ENCODE measurements at regions not wholly inside any gene's neighbourhood (a gene's known extent, or its start where the extent isn't known, plus 50 kb on each side); places are given as distances from the start of the nearest gene placed in this dataset.
A peak's percentile ranks its signal among the peaks of the same experiment; 100 is the strongest.

DNA sequence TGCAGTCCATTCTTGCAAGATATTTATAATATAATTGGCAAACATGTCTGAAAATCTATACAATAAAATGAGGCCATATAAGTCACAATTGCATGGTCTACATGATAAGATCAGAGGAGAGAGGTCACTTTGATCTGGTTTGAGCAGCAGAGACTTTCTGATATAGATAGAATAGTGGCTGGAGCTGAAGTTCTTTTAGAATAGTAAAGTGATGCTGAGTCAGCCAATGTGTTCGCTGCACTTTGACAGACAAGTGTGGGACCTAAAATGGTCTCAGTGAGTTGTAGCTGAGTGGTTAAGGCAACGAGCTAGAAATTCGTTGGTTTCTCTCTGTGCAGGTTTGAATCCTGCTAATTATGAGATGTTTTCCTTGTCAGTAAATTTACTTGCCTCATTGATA is 257.0 kb upstream of the C11orf87 start:
- no peak for DNase-seq (ENCODE audit: low spot score)

DNA sequence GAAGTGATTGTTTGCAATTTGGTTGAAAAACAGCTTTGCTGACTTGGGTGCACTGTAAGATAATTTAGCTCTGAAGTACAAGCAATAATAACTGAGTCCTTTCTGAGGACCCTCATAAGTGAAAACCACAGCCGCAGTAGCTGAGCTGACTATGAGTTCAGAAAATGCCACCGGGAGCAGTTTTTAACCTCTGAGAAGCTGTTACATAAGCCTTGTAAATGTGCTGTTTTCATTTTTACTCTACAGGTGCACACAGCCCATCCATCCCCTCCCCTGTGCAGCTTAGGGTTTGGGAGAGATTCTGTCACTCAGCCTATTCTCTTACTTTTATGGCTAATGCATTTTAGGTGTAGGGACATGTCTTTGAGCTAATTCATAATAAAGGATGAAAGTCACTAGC is 255.5 kb upstream of the C11orf87 start:
- DNase-seq (ENCODE audit: low spot score) = no peak

DNA sequence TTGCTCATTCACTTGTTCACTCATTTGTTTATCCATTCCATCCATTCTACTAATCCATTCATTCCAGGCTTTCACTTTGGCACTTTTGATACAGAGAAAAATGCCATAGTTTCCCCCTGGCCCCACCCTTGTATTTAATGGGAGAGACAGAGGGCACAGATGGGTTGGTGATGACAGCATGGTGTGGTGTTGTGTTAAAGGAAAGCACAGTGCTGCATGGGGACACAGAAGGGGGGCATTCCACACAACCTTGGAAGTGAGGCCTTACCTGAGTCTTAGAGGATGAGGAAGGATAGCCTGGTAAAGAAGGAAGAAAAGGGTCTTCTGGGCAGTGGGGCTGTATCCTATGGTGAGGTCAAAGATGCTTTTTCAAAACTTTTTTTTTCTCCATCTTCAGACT is 248.5 kb upstream of the C11orf87 start:
- no peak for DNase-seq (ENCODE audit: low spot score)

DNA sequence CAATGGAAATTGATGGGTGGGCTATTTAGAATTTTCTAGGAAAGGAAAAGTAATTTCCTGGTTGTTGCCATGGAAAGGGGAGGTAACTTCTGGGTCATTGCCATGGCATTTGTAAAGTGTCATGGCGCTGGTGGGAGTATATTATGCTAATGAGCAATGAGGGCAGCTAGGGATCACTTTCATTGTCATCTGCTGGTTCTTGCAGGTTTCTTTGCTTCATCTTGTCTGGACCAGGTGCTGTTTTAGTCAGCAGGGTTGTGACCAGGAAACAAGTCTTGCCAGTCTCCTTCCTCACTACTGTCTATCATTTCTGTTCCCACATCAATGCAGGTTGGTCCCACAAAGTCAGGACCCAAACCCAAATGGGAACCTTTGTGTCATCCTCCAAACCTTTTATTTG is 237.6 kb upstream of the C11orf87 start:
- no peak for DNase-seq (ENCODE audit: low spot score)

DNA sequence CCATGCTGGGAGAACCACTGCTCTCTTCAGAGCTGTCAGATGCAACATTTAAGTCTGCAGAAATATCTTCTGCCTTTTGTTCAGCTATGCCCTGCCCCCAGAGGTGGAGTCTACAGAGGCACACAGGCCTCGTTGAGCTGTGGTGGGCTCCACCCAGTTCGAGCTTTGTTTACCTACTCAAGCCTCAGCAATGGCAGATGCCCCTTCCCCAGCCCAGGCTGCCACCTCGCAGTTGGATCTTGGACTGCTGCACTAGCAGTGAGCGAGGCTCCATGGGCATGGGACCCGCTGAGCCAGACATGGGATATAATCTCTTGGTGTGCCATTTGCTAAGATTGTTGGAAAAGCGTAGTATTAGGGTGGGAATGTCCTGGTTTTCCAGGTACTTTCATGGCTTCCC is 229.1 kb upstream of the C11orf87 start:
- no peak for DNase-seq (ENCODE audit: low spot score)

DNA sequence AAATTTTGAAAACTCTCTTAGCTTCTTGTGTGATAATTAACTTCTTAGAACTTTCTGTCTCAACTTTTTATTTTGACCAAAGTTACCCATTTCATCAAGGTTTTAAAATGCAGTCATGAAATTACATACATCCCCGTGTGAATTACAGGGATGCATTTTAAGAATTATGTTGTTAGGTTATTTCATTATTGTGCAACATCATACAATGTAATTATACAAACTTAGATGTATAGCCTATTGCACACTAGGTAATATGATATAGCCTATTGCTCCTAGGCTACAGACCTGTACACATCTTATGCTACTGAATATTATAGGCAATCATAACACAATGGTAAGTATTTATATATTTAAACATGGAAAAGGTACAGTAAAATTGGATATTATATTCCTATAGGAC is 228.1 kb upstream of the C11orf87 start:
- no peak for DNase-seq (ENCODE audit: low spot score)

DNA sequence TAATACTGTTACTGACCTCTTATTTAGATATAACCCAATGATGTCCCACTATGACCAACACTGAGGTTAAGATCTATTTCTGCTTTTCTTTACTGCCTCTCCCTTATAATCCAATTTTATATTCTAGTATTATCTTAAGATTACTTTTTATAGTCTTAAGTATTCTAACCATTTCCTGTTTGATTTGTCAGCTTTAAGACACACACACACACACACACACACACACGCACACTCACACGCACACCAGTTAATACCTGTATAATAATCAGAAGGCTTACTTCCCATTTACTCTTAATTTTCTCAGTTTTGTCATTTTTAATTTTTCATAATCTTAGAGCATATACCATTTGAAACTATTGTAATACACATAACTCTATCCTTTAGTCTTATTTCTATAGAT is 226.0 kb upstream of the C11orf87 start:
- DNase-seq (ENCODE audit: low spot score) = no peak

DNA sequence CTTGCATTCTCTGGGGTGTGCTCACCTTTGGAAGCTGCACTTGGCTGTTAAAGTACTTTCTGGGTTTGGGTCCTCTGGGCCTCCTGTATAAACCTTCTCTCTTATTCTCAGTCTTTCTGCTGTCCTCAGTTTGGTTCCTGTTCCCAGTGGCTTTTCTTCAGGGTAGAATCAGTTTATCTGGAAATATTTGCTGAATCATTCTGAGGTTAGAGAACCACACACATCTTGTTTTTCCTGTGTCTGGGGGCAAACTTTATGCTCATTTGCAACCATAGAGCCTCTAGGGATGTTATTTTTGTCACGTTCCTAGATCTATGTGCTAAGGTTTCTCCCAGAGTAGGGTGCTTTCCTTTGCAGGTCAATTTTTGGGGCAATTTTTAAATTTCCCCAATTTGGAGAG is 224.3 kb upstream of the C11orf87 start:
- peak; percentile 22 for DNase-seq (ENCODE audit: low spot score)

DNA sequence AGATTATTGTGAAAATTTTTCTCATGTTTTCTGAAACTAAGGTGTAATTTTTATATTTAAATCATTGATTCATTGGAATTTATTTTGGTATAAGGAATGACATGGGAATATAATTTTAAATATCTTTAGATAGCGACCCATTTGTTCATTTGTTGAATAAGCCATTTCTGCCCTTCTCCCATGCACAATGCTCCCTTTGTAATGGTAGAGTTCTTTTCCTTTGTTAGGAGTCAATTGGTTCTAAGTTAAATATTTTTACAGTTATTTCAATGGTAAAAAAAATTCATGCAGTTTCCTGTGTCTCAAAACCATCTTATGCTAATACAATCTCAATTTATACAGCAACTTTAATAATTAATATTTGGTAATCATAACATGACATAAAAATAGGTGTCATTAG is 218.8 kb upstream of the C11orf87 start:
- no peak for DNase-seq (ENCODE audit: low spot score)

DNA sequence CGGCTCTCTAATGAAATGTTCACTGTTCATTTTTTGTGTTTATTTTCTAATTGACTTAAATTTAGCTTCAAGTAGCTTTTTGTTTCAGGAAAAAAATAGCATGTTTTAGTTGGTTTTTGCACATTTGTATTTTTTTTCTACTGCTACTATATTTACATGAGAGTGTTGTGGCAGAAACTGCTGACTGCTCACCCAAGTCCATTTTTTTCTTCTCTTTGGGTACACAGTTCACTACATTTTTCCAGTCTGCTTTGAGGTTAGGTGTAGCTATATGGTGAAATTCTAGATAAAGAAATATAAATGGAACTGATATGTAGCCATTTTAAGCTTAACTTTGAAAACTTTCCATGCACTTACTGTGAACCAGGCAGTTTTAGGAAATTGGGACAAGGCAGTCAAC is 216.7 kb upstream of the C11orf87 start:
- DNase-seq (ENCODE audit: low spot score) = no peak

DNA sequence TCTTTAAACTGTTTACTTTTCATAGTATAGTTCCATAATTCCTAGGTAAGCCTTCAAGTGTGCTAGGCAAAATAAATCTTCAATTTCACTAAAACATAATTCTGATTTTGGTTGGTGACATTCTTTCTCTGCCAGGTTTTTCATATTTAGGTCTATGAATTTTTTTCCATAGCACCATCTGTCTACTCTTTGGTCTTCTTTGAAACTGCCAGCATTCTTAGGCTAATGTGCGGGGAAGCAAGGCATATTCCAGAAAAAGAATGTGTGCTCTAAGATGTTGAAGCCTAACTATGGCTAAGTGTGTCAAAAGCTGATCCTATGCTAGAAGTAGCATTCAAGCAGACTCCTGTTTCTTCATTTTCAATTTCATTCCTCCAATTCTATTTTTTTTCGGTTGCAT is 213.9 kb upstream of the C11orf87 start:
- no peak for DNase-seq (ENCODE audit: low spot score)

DNA sequence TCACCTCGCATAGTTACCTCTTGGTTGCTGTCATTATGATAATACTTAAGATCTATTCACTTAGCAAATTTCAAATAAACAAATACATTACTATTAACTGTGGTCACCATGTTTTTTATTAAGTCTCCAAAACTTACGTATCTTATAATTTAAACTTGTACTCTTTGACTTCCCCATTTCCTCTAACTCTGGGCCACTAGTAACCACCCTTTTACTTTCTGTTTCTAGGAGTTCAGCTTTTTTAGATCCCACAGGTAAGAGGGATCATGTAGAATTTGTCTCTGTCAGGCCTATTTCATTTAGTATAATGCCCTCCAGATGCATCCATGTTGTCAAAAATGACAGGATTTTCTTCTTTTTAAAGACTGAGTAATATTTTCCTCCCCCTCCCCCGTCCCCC is 212.4 kb upstream of the C11orf87 start:
- DNase-seq (ENCODE audit: low spot score) = no peak

DNA sequence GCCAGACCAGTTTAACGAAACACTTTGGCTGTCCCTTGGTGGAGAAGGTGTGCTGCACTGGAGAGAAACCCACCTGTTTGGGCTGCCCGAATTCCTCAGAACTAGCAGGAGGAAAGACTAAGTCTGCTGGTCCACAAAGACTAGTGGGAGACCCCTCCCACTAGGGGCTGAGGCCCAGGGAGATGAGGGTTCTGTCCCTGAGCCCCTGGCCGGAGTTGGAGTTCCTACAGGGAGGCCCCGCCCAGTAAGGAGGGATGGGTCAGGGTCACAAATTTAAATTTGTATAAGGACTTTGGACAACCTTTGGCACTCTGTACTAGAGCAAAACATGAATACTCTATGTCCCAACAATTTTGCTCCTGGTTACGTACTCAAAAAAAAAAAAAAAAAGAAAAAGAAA is 200.8 kb upstream of the C11orf87 start:
- no peak for DNase-seq (ENCODE audit: low spot score)

DNA sequence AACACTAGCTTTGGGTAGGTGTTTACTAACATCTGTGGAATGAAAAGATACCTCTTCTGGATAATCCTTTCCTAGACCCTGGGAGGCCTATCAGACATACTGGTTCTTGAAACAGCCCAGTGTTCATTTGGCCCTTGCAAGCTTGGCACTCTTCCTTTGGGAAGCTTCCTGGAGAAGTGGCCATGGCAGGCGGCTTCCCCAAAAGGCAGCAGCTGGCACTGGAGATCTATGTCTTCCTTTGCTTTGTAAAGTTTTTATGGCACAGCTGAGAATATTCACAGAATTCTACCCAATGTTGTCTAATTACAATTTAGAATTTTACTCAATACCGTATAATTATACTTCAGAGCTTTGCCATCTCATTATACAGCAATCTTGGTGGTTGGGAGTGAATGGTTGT is 199.2 kb upstream of the C11orf87 start:
- DNase-seq (ENCODE audit: low spot score) = no peak

DNA sequence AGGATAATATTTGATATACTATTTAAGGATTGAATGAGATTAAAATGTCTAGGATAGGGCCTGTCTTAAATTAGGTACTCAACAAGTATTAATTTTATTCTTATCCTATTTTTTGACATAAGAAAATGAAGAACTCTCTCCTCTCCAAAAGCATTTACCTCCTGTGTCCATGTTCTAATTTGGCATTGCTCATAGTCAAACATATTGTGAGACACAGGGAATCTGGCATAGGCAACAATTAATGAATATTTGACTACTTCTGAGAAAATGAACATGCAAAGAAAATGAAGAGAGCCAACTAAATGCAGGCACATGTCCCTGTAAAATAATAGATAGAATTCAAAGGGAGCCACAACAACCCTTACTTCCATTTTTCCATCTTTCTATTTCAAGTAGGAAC is 198.5 kb upstream of the C11orf87 start:
- DNase-seq (ENCODE audit: low spot score) = no peak

DNA sequence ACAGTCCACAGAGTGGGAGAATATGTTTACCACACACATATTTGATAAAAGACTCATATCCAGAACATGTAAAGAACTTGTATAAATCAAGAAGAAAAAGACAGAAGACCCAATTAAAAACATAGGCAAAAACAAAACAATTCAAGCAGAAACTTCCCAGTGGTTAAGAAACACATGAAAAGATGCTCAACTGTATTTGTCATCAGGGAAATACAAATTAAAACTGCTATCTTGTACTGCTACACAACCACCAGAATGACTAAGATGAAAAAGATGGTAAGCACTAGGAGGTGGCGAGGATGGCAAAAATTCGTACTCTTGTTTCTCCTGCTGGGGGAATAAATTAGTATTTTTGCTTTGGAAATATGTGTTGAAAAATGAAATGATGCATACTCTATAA is 192.3 kb upstream of the C11orf87 start:
- DNase-seq (ENCODE audit: low spot score) = peak; percentile 18

DNA sequence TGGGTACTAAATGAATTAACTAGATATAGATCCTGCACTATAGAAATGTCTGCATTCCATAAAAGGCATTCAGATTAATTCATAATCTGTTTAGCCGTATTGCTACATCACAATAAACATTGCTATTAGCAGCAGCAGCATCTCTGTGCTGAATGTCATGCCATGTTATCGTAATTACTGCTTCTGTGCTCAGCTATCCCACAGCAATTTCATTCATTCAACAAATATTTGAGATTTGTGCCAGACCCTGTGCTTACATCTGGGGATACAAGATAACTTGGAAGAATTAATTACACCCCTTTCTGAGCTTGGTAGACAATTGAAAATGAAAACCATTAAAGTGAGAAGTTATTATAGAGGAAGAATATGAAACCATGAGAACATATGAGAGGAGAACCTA is 185.8 kb upstream of the C11orf87 start:
- DNase-seq (ENCODE audit: low spot score) = peak; percentile 12

DNA sequence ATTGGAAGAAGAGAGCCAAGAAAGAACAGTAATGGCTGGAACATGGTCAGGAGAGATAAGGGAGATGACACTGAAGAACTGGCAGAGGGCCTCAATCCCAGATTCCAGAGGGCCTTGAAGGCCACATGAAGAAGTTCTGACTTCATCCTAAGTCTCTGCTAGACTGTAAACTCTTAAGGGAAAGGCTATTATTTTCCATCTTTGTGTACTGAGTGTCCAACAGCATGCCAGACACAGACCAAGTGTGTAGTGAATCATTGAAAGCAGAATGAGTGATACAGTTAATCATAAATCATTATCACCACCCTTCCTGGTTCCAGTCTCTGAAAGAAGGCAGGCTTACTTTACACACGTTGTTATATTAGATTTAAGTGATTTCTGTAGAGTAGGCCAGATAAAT is 185.3 kb upstream of the C11orf87 start:
- DNase-seq (ENCODE audit: low spot score) = peak; percentile 13

DNA sequence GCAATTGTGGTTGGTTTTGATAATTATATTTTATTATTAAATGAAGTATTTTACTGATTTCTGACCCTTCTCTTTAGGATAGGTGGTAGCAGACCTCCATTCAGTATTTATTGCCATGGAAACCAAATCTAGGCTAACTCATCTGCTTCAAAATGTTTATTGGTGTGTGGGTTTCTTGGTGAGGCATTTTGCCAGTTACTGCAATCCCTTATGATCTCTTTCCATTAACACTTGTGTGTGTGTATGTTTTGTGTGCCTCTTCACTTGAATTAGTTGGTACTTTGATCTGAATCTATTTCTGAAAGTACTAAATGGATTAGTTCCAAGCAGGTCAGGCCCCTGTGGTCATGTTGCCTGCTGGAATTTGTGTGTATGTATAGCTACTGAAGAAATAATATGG is 184.4 kb upstream of the C11orf87 start:
- DNase-seq (ENCODE audit: low spot score) = no peak

DNA sequence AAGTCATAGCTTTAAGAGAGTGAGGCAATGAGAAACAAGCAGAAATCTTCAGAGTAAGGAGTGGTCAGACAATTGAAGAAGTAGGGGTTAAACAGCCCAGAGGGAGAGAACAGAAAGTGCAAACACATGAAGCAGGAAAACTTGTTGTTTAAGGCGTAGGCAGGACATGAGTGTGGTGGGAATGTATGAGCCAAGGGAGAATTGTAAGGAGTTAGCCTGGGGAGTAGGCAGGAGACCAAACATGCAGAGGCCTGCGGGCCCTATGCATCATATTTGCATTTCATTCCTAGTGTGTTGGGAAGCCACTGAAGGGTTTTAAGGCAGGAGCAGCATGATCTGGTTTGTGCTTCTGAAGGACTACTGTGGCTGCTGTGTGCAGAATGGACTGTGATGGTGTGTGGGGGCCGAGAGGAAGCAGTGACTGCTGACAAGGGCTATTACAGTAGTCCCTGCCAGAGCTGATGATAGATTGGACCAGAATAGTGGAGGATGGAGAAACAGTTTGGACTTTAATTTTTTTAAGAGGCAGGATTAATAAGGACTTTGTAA is 179.9 kb upstream of the C11orf87 start:
- DNase-seq (ENCODE audit: low spot score) = no peak

DNA sequence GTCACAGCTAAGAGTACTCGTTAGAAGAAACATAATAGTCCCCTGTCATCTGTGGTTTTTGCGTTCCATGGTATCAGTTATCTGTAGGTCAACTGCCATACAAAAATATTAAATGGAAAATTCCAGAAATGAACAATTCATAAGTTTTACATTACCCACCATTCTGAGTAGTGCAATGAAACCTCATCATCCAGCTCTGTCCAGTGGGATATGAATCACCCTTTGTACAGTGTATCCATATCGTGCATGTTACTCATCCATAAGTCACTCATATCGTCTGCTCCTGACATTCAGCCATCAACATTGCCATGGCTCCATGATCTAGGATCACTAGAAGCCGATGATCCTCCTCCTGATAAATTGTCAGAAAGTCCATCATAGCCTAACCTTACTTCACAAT is 174.9 kb upstream of the C11orf87 start:
- peak; percentile 11 for DNase-seq (ENCODE audit: low spot score)

DNA sequence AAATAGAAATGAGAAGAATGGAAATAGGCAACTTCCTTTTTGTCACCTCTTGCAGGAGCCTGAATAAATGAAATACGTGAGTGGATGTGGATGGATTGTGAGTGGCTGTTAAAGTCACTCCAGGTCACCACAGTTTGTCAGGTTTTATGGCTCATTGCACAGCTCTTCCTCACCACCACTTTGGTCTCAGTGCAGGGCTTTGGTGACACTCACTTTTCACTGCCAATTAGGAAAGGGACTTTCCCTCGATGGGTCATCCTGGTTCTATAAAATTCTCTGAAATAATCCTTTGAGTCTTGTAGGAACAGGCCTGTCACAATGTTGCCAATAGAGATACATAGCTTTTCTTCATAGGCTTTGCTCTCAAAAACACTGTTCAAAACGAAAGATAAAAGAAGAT is 172.4 kb upstream of the C11orf87 start:
- DNase-seq (ENCODE audit: low spot score) = no peak

DNA sequence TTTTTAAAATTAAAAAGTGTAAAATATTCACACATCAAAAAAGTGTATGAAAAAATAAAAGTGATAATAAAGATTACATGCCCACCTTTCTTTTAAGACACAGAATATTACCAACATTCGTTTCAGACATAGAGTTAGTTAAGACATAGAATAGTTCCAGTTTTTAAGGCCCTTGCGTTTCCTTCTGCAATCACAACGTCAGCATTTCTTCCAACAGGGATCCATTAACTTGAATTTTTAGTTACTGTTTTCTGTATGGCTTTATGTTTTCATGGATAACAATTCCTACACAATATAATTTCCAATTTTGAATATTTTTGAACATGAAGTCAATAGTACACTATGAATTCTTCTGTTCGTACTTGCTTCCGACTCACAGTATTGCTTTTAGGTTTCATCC is 170.8 kb upstream of the C11orf87 start:
- DNase-seq (ENCODE audit: low spot score) = no peak

DNA sequence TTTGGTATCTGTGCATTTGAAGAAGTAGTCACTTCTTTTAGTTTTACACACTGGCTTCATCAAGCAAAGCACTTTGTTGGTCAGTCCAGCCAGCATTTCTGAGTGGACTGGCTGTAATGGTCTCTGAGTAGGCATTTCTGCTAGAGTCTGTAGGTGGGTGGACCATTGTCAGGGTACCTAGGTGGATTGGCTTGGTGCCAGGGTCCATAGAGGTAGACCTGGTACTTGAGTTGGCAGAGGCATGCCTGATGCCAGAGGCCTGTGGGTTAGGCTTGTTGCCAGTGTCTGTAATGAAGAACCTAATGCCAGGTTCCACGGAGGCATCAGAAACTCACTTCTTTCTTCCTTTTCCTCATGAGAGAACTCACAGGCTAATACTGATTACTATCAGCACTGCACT is 157.9 kb upstream of the C11orf87 start:
- DNase-seq (ENCODE audit: low spot score) = no peak
